Activated B cell treated with CpG ODN at 0.5 μM for 24 hours (primary cell): ENCODE measurements at regions not wholly inside any gene's neighbourhood (a gene's known extent, or its start where the extent isn't known, plus 50 kb on each side); places are given as distances from the start of the nearest gene placed in this dataset.

Experiments used
- ATAC-seq: fragments of 200-7000 bp; cut with Tn5 transposase; one replicate; pipeline ENCODE4 v1.10.0; 2021; ENCODE audit warnings: low read depth, mild to moderate bottlenecking, moderate library complexity
- CTCF ChIA-PET: fragments of 350-600 bp; sonication (Branson Sonifier 250); formaldehyde crosslinking; loops from one replicate; lab custom pipeline; 2021; ENCODE audit warnings: antibody characterized with exemption; lab: Charles Lee
- POLR2A ChIA-PET: fragments of 350-600 bp; sonication (Branson Sonifier 250); formaldehyde crosslinking; loops from one replicate; lab custom pipeline; 2021; ENCODE audit warnings: antibody characterized with exemption; lab: Charles Lee
- DNase-seq: peaks from one replicate; pipeline ENCODE4 v3.0.0; 2022
- H3K27ac Mint-ChIP-seq: one replicate; pipeline ENCODE4 v1.8.0; 2020; ENCODE audit warnings: mixed read lengths
- H3K27me3 Mint-ChIP-seq: one replicate; pipeline ENCODE4 v1.8.0; 2021; ENCODE audit warnings: mixed read lengths
- H3K36me3 Mint-ChIP-seq: one replicate; pipeline ENCODE4 v1.8.0; 2021; ENCODE audit warnings: low read depth, mixed read lengths
- H3K4me1 Mint-ChIP-seq: one replicate; pipeline ENCODE4 v1.8.0; 2021; ENCODE audit warnings: mixed read lengths
- H3K4me3 Mint-ChIP-seq: one replicate; pipeline ENCODE4 v1.8.0; 2020; ENCODE audit warnings: mild to moderate bottlenecking, mixed read lengths
- H3K9me3 Mint-ChIP-seq: one replicate; pipeline ENCODE4 v1.8.0; 2020; ENCODE audit warnings: mixed read lengths
- CTCF ChIP-seq: fragments of 200-600 bp; IDR thresholded peaks from one replicate; pipeline ENCODE4 v1.8.0; 2022; ENCODE audit warnings: antibody characterized with exemption, mild to moderate bottlenecking
- intact Hi-C: fragments of 100-400 bp; cut with micrococcal nuclease; formaldehyde crosslinking; loops from one replicate; pipeline ENCODE4 v1.15.1; 2024

DNA sequence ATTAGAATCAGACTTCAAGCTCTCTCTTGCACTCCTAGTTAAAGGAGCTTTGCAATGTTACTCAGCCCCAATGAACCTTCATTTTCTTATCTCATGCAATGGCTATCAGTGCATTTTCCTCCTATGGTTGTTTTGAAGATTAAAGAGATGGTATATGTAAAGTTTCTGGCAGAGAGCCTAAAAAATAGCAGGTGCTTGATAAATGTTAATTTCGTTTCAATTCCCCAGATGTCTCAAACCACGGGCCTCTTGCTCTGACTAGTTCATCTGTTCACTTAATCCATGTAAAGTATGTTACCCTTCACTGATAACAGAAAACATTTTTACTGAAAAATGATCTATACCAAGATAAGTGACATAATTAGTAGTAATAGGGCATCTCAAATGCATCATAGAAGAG is 735.4 kb upstream of the USP15 start:
- ChIA-PET POLR2A (no interaction called here), CTCF (no interaction called here)
- intact Hi-C loops = no loop called here
- Mint-ChIP-seq H3K27ac (no peak overlapping the region), H3K27me3 (no peaks in the 10 kb centered on the region), H3K4me3 (no peak overlapping the region), H3K4me1 (no peaks in the 10 kb centered on the region), H3K9me3 (peaks cover 2% of the 10 kb centered on the region), H3K36me3 (no peaks in the 10 kb centered on the region)
- DNase-seq = no peak
- TF ChIP-seq CTCF = no peak
- no peak for ATAC-seq

DNA sequence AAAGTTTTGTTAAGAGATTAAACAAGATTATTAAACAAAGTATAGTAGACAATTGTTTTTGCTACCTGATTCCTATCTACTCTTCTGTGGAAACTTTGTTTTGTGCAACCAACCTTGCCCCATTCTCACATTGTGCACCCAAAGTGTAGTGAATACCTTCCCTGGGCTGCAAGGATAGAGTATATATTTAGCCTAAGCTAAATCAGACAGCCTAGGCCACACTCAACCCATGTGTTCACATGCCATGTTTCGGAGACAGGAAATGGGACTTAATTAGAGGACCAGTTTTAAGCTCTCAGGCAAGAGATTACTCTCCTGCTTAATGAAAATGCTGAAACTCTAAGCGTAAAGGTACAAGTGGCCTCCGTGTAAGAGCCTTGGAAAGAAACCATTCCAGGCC is 734.9 kb upstream of the USP15 start:
- POLR2A ChIA-PET = no interaction called here
- DNase-seq = no peak
- Mint-ChIP-seq H3K4me1 (no peaks in the 10 kb centered on the region), H3K27ac (no peak overlapping the region), H3K9me3 (peaks cover 2% of the 10 kb centered on the region), H3K4me3 (no peak overlapping the region), H3K27me3 (no peaks in the 10 kb centered on the region), H3K36me3 (no peaks in the 10 kb centered on the region)
- no peak for ATAC-seq
- CTCF ChIA-PET = no interaction called here
- TF ChIP-seq CTCF = no peak
- intact Hi-C loops = no loop called here

DNA sequence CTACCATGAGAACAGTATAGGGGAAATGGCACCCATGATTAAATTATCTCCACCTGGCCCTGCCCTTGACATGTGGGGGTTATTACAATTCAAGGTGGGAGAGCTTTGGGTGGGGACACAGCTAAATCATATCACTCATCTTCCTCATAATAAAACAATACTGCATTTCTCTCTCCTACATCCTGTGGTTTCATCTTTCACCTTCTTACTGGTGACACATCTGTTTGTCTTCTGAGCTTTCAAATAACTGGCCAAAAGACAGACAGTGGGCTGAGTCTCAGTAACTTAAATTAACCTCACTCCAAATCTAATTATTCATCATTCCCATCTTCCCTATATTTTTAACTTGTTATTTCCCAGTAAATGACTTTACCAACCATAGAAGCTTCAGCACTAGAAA is 729.7 kb upstream of the USP15 start:
- Mint-ChIP-seq H3K9me3 (peaks cover 8% of the 10 kb centered on the region), H3K4me3 (no peak overlapping the region), H3K4me1 (no peaks in the 10 kb centered on the region), H3K36me3 (no peaks in the 10 kb centered on the region), H3K27ac (no peak overlapping the region), H3K27me3 (no peaks in the 10 kb centered on the region)
- ATAC-seq (no peak), DNase-seq (no peak)
- ChIA-PET POLR2A (no interaction called here), CTCF (no interaction called here)
- intact Hi-C loops = no loop called here
- TF ChIP-seq CTCF = no peak

DNA sequence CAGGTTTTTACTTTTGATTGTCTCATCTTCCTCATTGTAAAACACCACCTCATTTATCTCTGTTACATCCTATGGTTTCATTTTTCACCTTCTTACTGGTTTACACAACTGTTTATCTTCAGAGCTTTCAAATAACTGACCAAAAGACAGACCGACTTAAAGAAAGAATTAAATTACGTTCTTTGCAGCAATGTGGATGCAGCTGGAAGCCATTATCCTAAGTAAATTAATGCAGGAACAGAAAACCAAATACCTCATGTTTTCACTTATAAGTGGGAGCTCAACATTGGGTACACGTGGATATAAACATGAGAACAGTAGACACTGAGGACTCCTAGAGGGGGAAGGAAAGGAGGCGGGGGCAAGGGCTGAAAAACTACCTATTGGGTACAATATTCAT is 729.0 kb upstream of the USP15 start:
- ATAC-seq = no peak
- intact Hi-C loops = no loop called here
- Mint-ChIP-seq H3K27ac (no peak overlapping the region), H3K27me3 (no peaks in the 10 kb centered on the region), H3K9me3 (peaks cover 8% of the 10 kb centered on the region), H3K4me3 (no peak overlapping the region), H3K36me3 (no peaks in the 10 kb centered on the region), H3K4me1 (no peaks in the 10 kb centered on the region)
- no peak for TF ChIP-seq CTCF
- POLR2A ChIA-PET = no interaction called here
- CTCF ChIA-PET = no interaction called here
- no peak for DNase-seq

DNA sequence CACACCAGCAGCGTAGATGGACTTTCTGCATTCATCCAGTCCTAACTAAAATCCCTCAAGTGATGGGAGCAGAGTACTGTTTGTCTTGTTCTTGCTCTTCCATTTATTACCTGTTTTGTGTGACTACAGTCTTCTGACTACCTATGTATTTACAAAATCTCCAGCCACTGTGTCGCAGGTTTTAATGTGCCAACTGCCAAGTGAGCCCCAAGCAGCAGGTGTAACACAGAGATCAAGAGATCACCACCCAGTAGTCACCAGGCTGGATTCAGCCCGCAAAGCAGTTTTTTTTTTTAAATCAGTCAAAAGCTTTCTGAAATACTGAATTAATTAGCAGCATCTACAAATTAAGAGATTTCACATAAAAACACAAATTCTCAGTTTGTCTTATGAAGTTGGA is 724.1 kb upstream of the USP15 start:
- Mint-ChIP-seq H3K9me3 (peaks cover 2% of the 10 kb centered on the region), H3K4me3 (no peak overlapping the region), H3K4me1 (no peaks in the 10 kb centered on the region), H3K27ac (no peak overlapping the region), H3K36me3 (no peaks in the 10 kb centered on the region), H3K27me3 (no peaks in the 10 kb centered on the region)
- ATAC-seq (no peak), DNase-seq (no peak)
- intact Hi-C loops = no loop called here
- TF ChIP-seq CTCF = no peak
- CTCF ChIA-PET = no interaction called here
- POLR2A ChIA-PET = no interaction called here
